DMS114 treated with DMSO at 0.1 percent for 48 hours (cell line): ENCODE measurements at regions not wholly inside any gene's neighbourhood (a gene's known extent, or its start where the extent isn't known, plus 50 kb on each side); places are given as distances from the start of the nearest gene placed in this dataset.

Experiments
- DNase-seq: peaks from one replicate; lab custom pipeline; 2025; ENCODE audit not compliant: unreplicated experiment; lab: John Stamatoyannopoulos, UW

- DNase-seq: no peak
These were observed 53.7 kb upstream of the RPL38 start for GRCh38 chr17:74149597-74150427.

- DNase-seq: no peak
These were observed 53.0 kb upstream of the RPL38 start for GRCh38 chr17:74150428-74151025.

GRCh38 chr17:74151551-74152315 lies 51.7 kb upstream of the RPL38 start:
- no peak for DNase-seq

GRCh38 chr17:74152591-74153455 lies 50.7 kb upstream of the RPL38 start:
- DNase-seq: no peak

GRCh38 chr17:74153456-74153810 lies 50.0 kb upstream of the RPL38 start:
- DNase-seq: no peak
